SH-SY5Y (cell line): ENCODE measurements at regions not wholly inside any gene's neighbourhood (a gene's known extent, or its start where the extent isn't known, plus 50 kb on each side); places are given as distances from the start of the nearest gene placed in this dataset.

Experiments
- GATA2 ChIP-seq: IDR thresholded peaks from 2 replicates; pipeline ENCODE4 v1.6.1; 2011; ENCODE audit warnings: mild to moderate bottlenecking, low read depth, low read length
- GATA3 ChIP-seq: IDR thresholded peaks from 2 replicates; pipeline ENCODE4 v1.6.1; 2011; ENCODE audit warnings: low read depth, mild to moderate bottlenecking, low read length, moderate library complexity

DNA sequence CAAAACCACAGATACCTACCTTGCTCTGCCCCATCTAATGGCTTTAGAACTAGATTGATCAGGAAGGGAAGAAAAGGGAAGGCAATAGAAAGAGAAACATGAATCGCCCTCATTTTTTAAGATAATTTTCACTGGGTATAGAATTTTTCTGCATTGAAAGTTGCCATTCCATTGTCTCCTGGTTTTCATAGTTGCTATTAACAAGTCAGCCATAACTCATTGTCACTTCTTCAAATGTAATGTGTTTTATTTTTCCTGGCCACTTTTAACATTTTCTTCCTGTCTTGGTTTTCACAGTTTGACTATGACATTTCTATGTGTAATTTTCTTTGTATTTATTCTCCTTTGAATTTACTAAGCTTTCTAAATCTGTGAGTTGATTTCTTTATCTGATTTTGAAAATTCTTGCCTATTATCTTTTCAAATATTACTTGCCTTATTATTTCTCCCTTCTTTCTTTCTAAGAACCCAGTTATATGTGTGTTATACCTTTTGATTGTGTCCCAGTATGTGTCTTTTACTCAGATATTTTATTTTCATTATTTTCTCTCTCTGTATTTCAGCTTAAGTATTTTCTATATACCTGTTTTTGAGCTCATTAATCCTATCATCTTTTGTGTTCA lies 85.5 kb upstream of the GLI2 start:
- TF ChIP-seq GATA2, result no peak
- no peak for TF ChIP-seq GATA3
